NK-92 treated with Interleukin-12 subunit alpha and Interleukin-12 subunit beta, amount 100 ng/mL, for 24 hours (cell line): ENCODE measurements at regions not wholly inside any gene's neighbourhood (a gene's known extent, or its start where the extent isn't known, plus 50 kb on each side); places are given as distances from the start of the nearest gene placed in this dataset.
"Not testable (repeated sequence)": the region's sequence is repeated elsewhere in the genome, so short reads cannot be mapped to it uniquely, and the experiment has no call there.

ENCODE experiments used
- DNase-seq: peaks from one replicate; lab custom pipeline; 2025; lab: John Stamatoyannopoulos, UW

DNA sequence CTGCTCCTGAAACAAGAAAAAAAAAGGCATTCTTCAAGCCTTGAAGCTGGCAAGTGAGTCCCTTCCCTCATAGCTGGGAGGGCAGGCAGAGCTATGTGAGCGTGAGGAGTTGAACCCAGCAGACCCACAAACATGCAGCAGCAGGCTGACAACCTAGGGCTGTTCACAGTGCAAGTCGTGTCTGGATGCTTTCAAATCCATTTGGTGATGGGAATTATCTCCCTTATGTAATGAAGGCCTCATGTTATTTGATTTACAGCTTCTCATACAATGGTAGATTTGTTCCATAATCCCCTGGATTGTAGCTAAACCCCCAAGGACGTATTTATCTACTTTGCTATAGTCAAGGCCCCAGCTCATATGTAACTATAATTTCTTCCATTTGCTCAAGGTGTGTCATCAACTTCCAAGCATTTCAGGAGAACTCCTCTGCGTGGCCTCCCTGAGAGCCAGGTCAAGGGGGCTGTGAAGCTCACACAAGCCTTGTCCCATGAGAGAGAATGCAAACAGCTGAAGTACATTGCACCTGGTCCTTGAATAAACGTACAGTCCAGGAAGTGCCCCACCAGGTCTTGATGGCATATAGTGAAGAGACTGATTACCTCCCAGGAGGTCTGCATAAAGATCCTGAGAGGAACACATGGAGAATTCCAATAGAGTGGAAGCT is 124.8 kb upstream of the SLC1A3 start:
- no peak for DNase-seq

- no peak for DNase-seq
These were observed 123.6 kb upstream of the SLC1A3 start for GRCh38 chr5:36482812-36483211.

GRCh38 chr5:36489505-36489904 is 116.9 kb upstream of the SLC1A3 start:
- no peak for DNase-seq

- DNase-seq, result no peak
These were observed 114.5 kb upstream of the SLC1A3 start for GRCh38 chr5:36491856-36492255.

DNA sequence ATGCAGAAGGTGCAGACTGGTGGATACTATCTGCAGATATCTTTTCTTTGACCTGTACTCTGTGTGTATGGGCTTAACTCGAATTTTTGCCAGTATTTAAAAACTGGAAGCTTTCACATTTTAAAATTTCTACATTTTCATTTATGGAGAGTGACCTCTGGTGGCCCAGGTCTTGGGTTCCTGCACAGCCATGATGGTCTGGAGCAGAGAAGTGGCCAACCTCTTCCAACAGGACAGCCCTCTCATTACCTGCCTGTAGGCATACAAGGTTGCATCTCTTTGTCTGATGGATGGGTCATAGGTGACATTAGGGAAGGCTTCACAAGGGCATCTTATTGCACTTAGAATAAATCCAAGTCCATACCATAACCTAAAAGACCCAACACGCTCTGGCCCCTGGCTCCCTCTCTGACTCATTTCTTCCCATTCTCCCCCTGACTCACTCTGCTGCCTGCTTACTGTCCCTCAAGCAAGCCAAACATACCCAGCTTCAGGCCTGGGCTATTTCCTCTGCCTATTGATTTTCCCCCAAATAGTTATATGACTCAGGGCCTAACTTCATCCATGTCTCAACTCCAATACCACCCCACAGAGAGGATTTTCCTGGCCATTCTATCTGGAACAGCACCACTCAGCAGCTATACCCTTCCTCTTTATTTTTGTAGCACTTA is 113.3 kb upstream of the SLC1A3 start:
- no peak for DNase-seq

DNA sequence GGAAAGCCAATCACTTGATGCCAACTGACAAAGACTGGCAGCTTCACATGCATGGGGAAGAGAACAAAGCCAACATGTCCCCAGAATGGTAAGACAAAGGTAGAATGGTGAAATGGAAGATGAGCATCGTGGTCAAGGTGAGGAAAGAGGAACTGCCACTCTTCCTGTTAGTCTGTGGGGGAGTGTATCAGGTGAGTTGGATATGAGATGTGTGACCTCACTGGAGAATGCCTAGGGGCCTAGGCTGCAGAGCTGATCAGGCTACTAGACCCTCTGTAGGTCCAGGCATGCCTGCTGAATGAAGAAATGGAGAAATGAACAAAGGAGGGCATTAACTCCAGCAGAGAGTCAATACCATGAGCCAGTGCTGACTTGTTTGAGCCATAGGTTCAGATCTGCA is 112.4 kb upstream of the SLC1A3 start:
- no peak for DNase-seq

- no peak for DNase-seq
These were observed 111.4 kb upstream of the SLC1A3 start for GRCh38 chr5:36494841-36495601.

DNA sequence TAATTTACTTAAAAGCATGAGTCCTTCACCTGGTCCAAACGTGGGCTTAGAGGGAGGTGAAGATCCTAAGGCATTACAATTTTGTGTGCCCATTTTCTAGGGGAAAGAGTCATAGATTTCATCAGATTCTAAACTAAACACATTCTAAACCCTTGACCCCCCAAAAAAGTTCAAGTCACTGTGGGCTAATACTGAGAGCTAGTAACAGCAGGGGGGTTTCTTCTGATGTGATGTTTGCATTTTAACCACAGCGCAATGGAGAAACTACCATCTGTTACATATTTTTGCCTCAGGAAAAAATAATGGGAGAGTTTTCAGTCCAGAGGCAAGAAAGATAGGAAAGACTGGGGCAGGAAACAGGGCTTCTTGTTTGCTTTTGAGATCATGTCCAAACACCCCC is 110.8 kb upstream of the SLC1A3 start:
- DNase-seq, result no peak

DNA sequence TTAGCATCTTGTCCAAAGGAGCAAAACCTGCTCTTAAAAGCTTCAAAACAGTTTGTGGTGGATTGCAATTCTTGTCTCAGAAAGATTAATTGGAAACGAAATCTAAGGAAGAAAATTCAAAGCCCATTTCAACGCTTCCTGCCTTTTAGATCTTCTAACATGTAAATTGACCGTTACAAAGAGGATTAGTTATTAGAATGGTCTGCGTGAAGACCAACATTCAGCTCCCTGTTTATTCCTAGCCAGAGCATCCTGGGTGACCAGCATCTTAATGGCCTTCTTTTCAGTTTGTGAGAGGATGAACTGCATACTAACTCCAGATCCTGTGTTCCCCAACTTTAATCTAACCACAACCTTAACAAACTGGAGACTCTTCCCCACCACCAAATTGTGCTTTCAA is 109.9 kb upstream of the SLC1A3 start:
- DNase-seq, result no peak

- DNase-seq, result no peak
These were observed 103.8 kb upstream of the SLC1A3 start for GRCh38 chr5:36502608-36503007.

GRCh38 chr5:36505021-36505420 is 101.4 kb upstream of the SLC1A3 start:
- no peak for DNase-seq

GRCh38 chr5:36507332-36507952 is 99.0 kb upstream of the SLC1A3 start:
- peak; percentile 21 for DNase-seq

DNA sequence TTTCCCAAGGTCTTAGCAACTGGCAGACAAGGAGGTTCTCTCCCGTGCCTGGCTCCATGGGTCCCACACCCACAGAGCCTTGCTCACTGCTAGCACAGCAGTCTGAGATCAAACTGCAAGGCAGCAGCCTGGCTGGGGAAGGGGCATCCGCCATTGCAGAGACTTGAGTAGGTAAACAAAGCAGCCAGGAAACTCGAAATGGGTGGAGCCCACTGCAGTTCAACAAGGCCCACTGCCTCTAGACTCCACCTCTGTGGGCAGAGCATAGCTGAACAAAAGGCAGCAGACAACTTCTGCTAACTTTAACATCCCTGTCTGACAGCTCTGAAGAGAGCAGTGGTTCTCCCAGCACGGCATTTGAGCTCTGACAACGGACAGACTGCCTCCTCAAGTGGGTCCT is 98.1 kb upstream of the SLC1A3 start:
- DNase-seq, result not testable (repeated sequence)

- DNase-seq, result not testable (repeated sequence)
These were observed 92.8 kb upstream of the SLC1A3 start for GRCh38 chr5:36513647-36514046.

GRCh38 chr5:36519881-36520280 is 86.5 kb upstream of the SLC1A3 start:
- DNase-seq, result no peak

DNA sequence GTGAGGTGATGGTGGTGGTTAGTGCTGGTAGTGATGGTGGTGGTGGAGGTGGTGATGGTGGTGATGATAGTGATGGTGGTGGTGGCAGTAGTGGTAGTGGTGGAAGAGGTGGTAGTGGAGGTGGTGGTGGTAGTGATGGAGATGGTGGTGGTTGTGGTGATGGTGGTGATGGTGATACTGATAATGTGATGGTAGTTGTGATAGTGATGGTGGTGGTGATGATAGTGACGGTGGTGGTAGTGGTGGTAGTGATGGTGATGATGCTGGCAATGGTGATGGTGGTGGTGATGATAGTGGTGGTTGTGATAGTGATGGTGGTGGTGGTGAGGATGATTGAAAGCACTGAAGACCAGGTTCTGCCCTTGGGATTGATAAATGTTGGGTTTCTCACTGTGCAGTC is 85.2 kb upstream of the SLC1A3 start:
- DNase-seq, result no peak

- no peak for DNase-seq
These were observed 84.3 kb upstream of the SLC1A3 start for GRCh38 chr5:36521838-36522745.

GRCh38 chr5:36522746-36523065 is 83.7 kb upstream of the SLC1A3 start:
- no peak for DNase-seq

DNA sequence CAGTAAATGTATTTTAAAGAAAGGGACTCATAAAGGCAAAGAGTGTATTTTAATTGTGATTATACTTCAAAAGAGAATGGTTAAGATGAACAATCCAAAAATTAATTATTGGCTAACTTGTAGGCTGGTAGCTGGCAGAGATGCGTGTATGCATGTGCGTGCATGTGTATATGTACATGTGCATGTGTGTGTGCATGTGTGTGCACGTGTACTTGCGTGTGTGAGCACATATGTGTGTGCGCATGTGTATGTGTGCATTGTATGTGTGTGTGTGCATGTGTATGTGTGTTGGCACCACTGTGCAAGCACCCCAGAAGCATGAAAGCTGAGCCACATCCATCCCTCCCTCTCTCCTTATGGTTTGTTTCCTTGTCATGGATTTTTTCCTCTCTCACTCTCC is 83.0 kb upstream of the SLC1A3 start:
- no peak for DNase-seq

DNA sequence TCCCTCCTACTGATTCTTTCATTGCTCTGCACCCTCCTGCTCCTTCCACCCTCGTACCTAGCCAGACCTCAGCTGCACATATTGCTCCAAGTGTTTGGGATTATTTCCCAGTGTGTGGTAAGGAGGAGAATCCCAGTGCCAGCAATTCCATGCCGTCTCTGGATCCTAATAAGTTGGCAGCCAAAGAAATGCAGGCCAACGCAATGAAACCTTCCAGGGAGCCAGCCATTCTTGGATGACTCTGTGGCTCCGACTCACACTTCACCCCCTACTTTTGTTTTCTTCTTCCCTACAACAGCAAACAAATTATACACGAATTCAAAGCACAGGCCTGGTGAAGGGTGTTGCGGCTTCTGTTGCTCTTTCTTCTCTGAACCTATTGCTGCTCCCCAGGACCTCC is 82.5 kb upstream of the SLC1A3 start:
- DNase-seq, result no peak

GRCh38 chr5:36526537-36526936 is 79.9 kb upstream of the SLC1A3 start:
- DNase-seq, result no peak

DNA sequence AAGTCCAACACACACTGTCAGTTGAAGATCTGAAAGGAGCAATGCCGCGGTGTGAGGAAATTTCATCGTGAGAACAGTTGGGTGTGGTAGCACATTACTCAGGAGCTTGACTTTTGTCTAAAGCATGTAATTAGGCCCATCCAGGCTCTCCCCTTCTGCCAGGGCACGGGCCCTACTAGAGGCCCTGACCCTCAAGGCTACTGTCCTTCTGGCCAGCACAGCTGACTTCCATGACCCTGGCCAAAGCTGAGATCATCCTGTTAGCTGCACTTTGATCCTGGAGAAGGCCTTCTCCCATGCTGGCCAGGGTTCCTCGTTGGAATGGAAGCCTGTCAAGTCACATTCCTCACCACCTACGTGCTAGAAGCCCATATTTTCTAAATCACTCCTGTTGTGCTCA is 77.8 kb upstream of the SLC1A3 start:
- no peak for DNase-seq
